ENCODE measurements at regions not wholly inside any gene's neighbourhood (a gene's known extent, or its start where the extent isn't known, plus 50 kb on each side); places are given as distances from the start of the nearest gene placed in this dataset.

GRCh38 chr4:124201636-124202035, 510.9 kb downstream of the ANKRD50 start:
- TF ChIP-seq CTCF (IDR thresholded peaks at IDR 0.05; ENCODE audit: insufficient read depth, low read depth, low read length) (no peak), EZH2 (IDR thresholded peaks at IDR 0.05; ENCODE audit: insufficient read depth, low read length) (no peak)
